HepG2 (cell line): ENCODE measurements at regions not wholly inside any gene's neighbourhood (a gene's known extent, or its start where the extent isn't known, plus 50 kb on each side); places are given as distances from the start of the nearest gene placed in this dataset.
A peak's percentile ranks its signal among the peaks of the same experiment; 100 is the strongest.

Experiments
- ATAC-seq: fragments of 200-7000 bp; cut with Tn5 transposase; 3 replicates; pipeline ENCODE4 v1.9.1; 2020; ENCODE audit warnings: mild to moderate bottlenecking, moderate library complexity
- BruUV-seq: library from RNA; stranded (reverse); fragments of 400-500 nt; replicated peaks from 2 replicates; lab custom pipeline; 2021; lab: Mats Ljungman, UMichigan
- CTCF ChIA-PET: fragments of 300-600 bp; formaldehyde crosslinking; extraction: SDS; loops from one replicate; lab custom pipeline; 2021; ENCODE audit warnings: low total read pairs, inconsistent platforms, low intra/inter-chr PET ratio; lab: Yijun Ruan, JAX
- POLR2A ChIA-PET: fragments of 350-600 bp; sonication (Branson Sonifier 250); formaldehyde crosslinking; loops from one replicate; lab custom pipeline; 2020; ENCODE audit warnings: antibody characterized with exemption, inconsistent platforms; lab: Yijun Ruan, JAX
- DNase-seq: peaks from one replicate; pipeline ENCODE4 v3.0.0-alpha.2; 2015; ENCODE audit warnings: low spot score
- FAIRE-seq: peaks from 3 replicates; lab custom pipeline; 2011; peaks lifted over from hg19 to GRCh38; lab: Jason Lieb, UNC
- H2AFZ ChIP-seq: one replicate; pipeline ENCODE4 v1.6.1; 2011; ENCODE audit warnings: low read length, inconsistent platforms
- H3K27ac ChIP-seq: fragments of 300-600 bp; 3 replicates; pipeline ENCODE4 v1.8.0; 2011; ENCODE audit warnings: mixed run types, mild to moderate bottlenecking, mixed read lengths, low read length, inconsistent platforms; ENCODE audit not compliant: insufficient read depth; ENCODE audit errors: extremely low read length
- H3K27me3 ChIP-seq, 2 experiments: fragments of 200-600 bp in 1 of 2; 2 replicates in 1 of 2; 3 replicates in 1 of 2; pipeline versions ENCODE4 v1.6.0 to v1.8.0; 2011; ENCODE audit warnings: low read length in 2 of 2, mild to moderate bottlenecking in 2 of 2, moderate library complexity in 2 of 2, inconsistent platforms in 1 of 2; ENCODE audit not compliant: insufficient read depth in 2 of 2, control insufficient read depth in 1 of 2
- H3K36me3 ChIP-seq, 2 experiments: fragments of 200-600 bp in 1 of 2; replicated peaks in 1 of 2; 2 replicates in 1 of 2; 3 replicates in 1 of 2; pipeline versions ENCODE4 v1.5.1 to v1.8.0; 2011; ENCODE audit warnings: low read length in 2 of 2, inconsistent platforms in 1 of 2; ENCODE audit not compliant: insufficient read depth in 2 of 2, control insufficient read depth in 1 of 2
- H3K4me1 ChIP-seq: 2 replicates; pipeline ENCODE4 v1.5.1; 2012; ENCODE audit warnings: low read length, inconsistent platforms; ENCODE audit not compliant: insufficient read depth
- H3K4me2 ChIP-seq: 2 replicates; pipeline ENCODE4 v1.6.0; 2011; ENCODE audit warnings: low read depth, low read length, inconsistent platforms
- H3K4me3 ChIP-seq, 3 experiments: fragments of 200-600 bp in 1 of 3; sonication (generic), shearing (Covaris generic) in 1 of 3; replicated peaks in 1 of 3; 2 replicates each; pipeline ENCODE4 v1.5.1; 2011 to 2016; ENCODE audit warnings: low read length in 3 of 3, inconsistent platforms in 2 of 3, low read depth in 2 of 3, mild to moderate bottlenecking in 2 of 3, control low read depth in 1 of 3, mixed read lengths in 1 of 3; ENCODE audit not compliant: insufficient read depth in 1 of 3
- H3K79me2 ChIP-seq: one replicate; pipeline ENCODE4 v1.6.1; 2011; ENCODE audit warnings: low read length, inconsistent platforms; ENCODE audit not compliant: insufficient read depth
- H3K9ac ChIP-seq: 2 replicates; pipeline ENCODE4 v1.6.0; 2011; ENCODE audit warnings: mild to moderate bottlenecking, low read depth, low read length, inconsistent platforms; ENCODE audit not compliant: insufficient read depth
- H3K9me3 ChIP-seq: 2 replicates; pipeline ENCODE4 v1.5.1; 2012; ENCODE audit warnings: mild to moderate bottlenecking, low read length
- H4K20me1 ChIP-seq: 2 replicates; pipeline ENCODE4 v1.6.0; 2011; ENCODE audit warnings: inconsistent platforms, mild to moderate bottlenecking, low read length, moderate library complexity; ENCODE audit not compliant: insufficient read depth
- ATF7 ChIP-seq, 2 experiments: fragments of 450-650 bp in 1 of 2; sonication (generic) in 1 of 2; formaldehyde crosslinking in 1 of 2; IDR thresholded peaks; 2 replicates each; pipeline versions ENCODE4 v1.4.0 to v1.6.1; 2016 to 2020; ENCODE audit warnings: antibody characterized with exemption in 1 of 2, mild to moderate bottlenecking in 1 of 2, missing genetic modification reagents in 1 of 2
- CCAR2 ChIP-seq: fragments of 200-400 bp; formaldehyde crosslinking; optimal IDR thresholded peaks from 2 replicates; pipeline ENCODE3; 2018; ENCODE audit warnings: low read depth, mild to moderate bottlenecking, low read length, moderate library complexity
- KLF6 ChIP-seq: IDR thresholded peaks from 2 replicates; pipeline ENCODE4 v1.8.0; 2016; ENCODE audit warnings: missing biosample characterization, missing genetic modification reagents
- MAFF ChIP-seq: IDR thresholded peaks from 2 replicates; pipeline ENCODE4 v1.6.1; 2011; ENCODE audit warnings: low read depth, low read length, improper control_type of control experiment
- MAFK ChIP-seq, 2 experiments: IDR thresholded peaks in 1 of 2; conservative IDR thresholded peaks in 1 of 2; 2 replicates each; pipeline ENCODE4 v1.6.1; 2011; ENCODE audit warnings: improper control_type of control experiment in 2 of 2, low read length in 2 of 2
- WGBS: methylation state at CpG from one replicate; pipeline ENCODE4 v1.1.6; 2017; ENCODE audit warnings: low lambda C conversion rate; 5-methylcytosine and 5-hydroxymethylcytosine counted together
- in situ Hi-C: cut with HindIII; loops from 2 replicates; pipeline ENCODE4 v1.10.0; 2017; ENCODE audit warnings: low pct_unique_long_range_greater_than_20kb; ENCODE audit not compliant: extremely low pct_ligation_motif_present
- intact Hi-C: fragments of 100-400 bp; cut with micrococcal nuclease; formaldehyde crosslinking; loops from one replicate; pipeline ENCODE4 v1.10.0; 2022; ENCODE audit not compliant: unreplicated experiment
- TF ChIP-seq, protein P1 (sequence below): sonication (generic); formaldehyde crosslinking; IDR thresholded peaks from 2 replicates; pipeline ENCODE4 v1.4.0; 2020; ENCODE audit warnings: missing genetic modification reagents

DNA sequence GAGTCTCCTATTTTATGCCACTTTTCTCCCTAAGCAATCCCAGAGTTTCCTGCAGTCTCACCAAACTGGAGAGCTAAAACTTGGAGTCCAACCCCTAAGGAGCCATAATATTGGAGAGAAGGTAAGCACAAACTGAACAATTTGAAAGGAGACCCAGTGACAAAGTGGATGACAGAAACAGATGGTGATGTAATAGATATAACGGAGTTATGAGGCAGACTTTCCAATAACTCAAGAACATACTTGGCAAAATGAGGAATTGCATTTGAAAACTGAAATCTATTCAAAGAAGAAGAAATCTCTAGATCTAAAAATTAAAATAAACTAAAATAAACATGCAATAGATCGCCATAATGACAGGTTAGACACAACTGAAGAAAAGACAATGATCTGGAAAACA is 200.9 kb upstream of the MIR17HG start:
- H2AFZ ChIP-seq = no peak overlapping the region
- no peak overlapping the region for H3K27ac ChIP-seq
- no peaks in the 10 kb centered on the region for H3K36me3 ChIP-seq
- 0 out of 2 replicates have a peak, but pooled peaks have one; percentile 13 for TF ChIP-seq ATF7 (IDR thresholded peaks at IDR 0.05)
- no peak for TF ChIP-seq ATF7 (CRISPR knock-in tag; IDR thresholded peaks at IDR 0.05)
- TF ChIP-seq, protein P1, sequence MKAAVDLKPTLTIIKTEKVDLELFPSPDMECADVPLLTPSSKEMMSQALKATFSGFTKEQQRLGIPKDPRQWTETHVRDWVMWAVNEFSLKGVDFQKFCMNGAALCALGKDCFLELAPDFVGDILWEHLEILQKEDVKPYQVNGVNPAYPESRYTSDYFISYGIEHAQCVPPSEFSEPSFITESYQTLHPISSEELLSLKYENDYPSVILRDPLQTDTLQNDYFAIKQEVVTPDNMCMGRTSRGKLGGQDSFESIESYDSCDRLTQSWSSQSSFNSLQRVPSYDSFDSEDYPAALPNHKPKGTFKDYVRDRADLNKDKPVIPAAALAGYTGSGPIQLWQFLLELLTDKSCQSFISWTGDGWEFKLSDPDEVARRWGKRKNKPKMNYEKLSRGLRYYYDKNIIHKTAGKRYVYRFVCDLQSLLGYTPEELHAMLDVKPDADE (CRISPR knock-in tag) = no peak
- no peaks in the 10 kb centered on the region for H4K20me1 ChIP-seq
- 1% methylated on average over 2 of the region's 2 CpGs for whole genome bisulfite sequencing
- no peak overlapping the region for H3K4me2 ChIP-seq
- no peak overlapping the region for H3K9ac ChIP-seq
- in situ Hi-C loops (no loop called here), intact Hi-C loops (no loop called here)
- ATAC-seq = no peak
- no peaks in the 10 kb centered on the region for H3K27me3 ChIP-seq
- no TSS peak for BruUV-seq
- no peak overlapping the region for H3K4me3 ChIP-seq
- no peaks in the 10 kb centered on the region for H3K9me3 ChIP-seq
- H3K4me1 ChIP-seq = no peaks in the 10 kb centered on the region
- ChIA-PET POLR2A (no interaction called here), CTCF (no interaction called here)
- no peak for FAIRE-seq
- no peak for DNase-seq
- H3K79me2 ChIP-seq = no peaks in the 10 kb centered on the region

DNA sequence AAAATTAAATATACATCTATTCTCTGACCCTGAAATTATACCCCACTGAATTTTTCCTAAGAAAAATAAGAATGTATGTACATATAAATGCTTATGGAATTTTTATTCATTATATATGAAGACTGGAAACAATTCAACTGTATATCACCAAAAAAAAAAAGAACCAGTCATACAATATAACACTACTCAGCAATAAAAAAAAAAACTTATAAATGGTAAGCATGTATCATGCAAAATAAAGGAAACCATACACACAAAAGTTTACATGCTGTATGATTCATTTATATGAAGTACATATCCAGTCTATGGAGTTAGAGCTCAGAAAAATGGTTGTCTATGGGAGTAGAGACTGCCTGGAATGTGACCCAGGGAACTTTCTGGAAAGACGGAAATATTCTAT is 199.4 kb upstream of the MIR17HG start:
- peak; percentile 59; the same call in 1 of the 2 replicates for TF ChIP-seq MAFF
- TF ChIP-seq KLF6 = no peak
- TF ChIP-seq CCAR2 = no peak
- TF ChIP-seq MAFK (conservative IDR thresholded peaks at IDR 0.05 in 1 of 2, IDR thresholded peaks at IDR 0.05 in 1 of 2; ENCODE audit: low read length in 2 of 2) = peak; percentile 26 to 72; a peak in 2 of 4 replicates
- TF ChIP-seq, all 625 proteins: peak for 2
- POLR2A ChIA-PET = no interaction called here
- H3K4me1 ChIP-seq = no peaks in the 10 kb centered on the region
- H3K9me3 ChIP-seq = no peaks in the 10 kb centered on the region
- no TSS peak for BruUV-seq
- no peak overlapping the region for H3K4me3 ChIP-seq
- CTCF ChIA-PET = no interaction called here
- intact Hi-C loops (no loop called here), in situ Hi-C loops (no loop called here)
- ATAC-seq (no peak), FAIRE-seq (no peak), DNase-seq (no peak)
- H3K36me3 ChIP-seq = no peaks in the 10 kb centered on the region
- no peak overlapping the region for H3K27ac ChIP-seq
- H3K4me2 ChIP-seq = no peak overlapping the region
- no peak overlapping the region for H2AFZ ChIP-seq
- no peaks in the 10 kb centered on the region for H4K20me1 ChIP-seq
- no peak overlapping the region for H3K9ac ChIP-seq
- H3K79me2 ChIP-seq = no peaks in the 10 kb centered on the region
- no peaks in the 10 kb centered on the region for H3K27me3 ChIP-seq
- WGBS = 3% methylated on average over 1 of the region's 1 CpG
